ENCODE measurements at regions not wholly inside any gene's neighbourhood (a gene's known extent, or its start where the extent isn't known, plus 50 kb on each side); places are given as distances from the start of the nearest gene placed in this dataset.

GRCh38 chr7:12768948-12769347, 81.5 kb downstream of the ARL4A start:
- POLR2A ChIA-PET (ENCODE audit: unreplicated experiment), result no interaction called here
- Histone ChIP-seq H3K9me3 (ENCODE audit: insufficient read depth, low read depth) (no peaks in the 10 kb centered on the region), H3K36me3 (ENCODE audit: low read depth) (no peaks in the 10 kb centered on the region), H3K4me2 (no peak overlapping the region), H4K20me1 (ENCODE audit: insufficient read depth) (no peaks in the 10 kb centered on the region), H3K4me1 (replicated peaks; ENCODE audit: insufficient read depth) (no peaks in the 10 kb centered on the region), H3K79me2 (ENCODE audit: low read depth) (no peaks in the 10 kb centered on the region), H3K27me3 (ENCODE audit: insufficient read depth, low read depth) (no peaks in the 10 kb centered on the region), H2AFZ (no peak overlapping the region), H3K4me3 (no peak overlapping the region), H3K9me2 (ENCODE audit: insufficient read depth) (no peaks in the 10 kb centered on the region), H3K27ac (no peak overlapping the region), H3F3A (ENCODE audit: insufficient read depth, low read depth) (no peaks in the 10 kb centered on the region)
- BruUV-seq (replicated peaks), result no TSS peak
- no peak for DNase-seq
- no peak for TF ChIP-seq EZH2 (IDR thresholded peaks at IDR 0.05; ENCODE audit: low read depth)
- TF ChIP-seq, protein P1, sequence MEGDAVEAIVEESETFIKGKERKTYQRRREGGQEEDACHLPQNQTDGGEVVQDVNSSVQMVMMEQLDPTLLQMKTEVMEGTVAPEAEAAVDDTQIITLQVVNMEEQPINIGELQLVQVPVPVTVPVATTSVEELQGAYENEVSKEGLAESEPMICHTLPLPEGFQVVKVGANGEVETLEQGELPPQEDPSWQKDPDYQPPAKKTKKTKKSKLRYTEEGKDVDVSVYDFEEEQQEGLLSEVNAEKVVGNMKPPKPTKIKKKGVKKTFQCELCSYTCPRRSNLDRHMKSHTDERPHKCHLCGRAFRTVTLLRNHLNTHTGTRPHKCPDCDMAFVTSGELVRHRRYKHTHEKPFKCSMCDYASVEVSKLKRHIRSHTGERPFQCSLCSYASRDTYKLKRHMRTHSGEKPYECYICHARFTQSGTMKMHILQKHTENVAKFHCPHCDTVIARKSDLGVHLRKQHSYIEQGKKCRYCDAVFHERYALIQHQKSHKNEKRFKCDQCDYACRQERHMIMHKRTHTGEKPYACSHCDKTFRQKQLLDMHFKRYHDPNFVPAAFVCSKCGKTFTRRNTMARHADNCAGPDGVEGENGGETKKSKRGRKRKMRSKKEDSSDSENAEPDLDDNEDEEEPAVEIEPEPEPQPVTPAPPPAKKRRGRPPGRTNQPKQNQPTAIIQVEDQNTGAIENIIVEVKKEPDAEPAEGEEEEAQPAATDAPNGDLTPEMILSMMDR (conservative IDR thresholded peaks at IDR 0.05), result no peak
- intact Hi-C loops (cut with micrococcal nuclease; ENCODE audit: unreplicated experiment), result no loop called here
- CTCF ChIA-PET, result interaction anchor here (0.6 kb wide), 2 partner anchors 25 to 1493 kb away, joined by 3 to 11 read pairs; no protein-coding TSS in a partner anchor

- H3K27me3 ChIP-seq (ENCODE audit: insufficient read depth, low read depth), result no peaks in the 10 kb centered on the region
- H3K36me3 ChIP-seq (ENCODE audit: low read depth), result no peaks in the 10 kb centered on the region
- H3K27ac ChIP-seq, result no peak overlapping the region
- peak in 1 of 2 experiments; percentile 49 for DNase-seq
- no peak overlapping the region for H3K4me2 ChIP-seq
- H3K9me2 ChIP-seq (ENCODE audit: insufficient read depth), result no peaks in the 10 kb centered on the region
- H4K20me1 ChIP-seq (ENCODE audit: insufficient read depth), result no peaks in the 10 kb centered on the region
- no peaks in the 10 kb centered on the region for H3K79me2 ChIP-seq (ENCODE audit: low read depth)
- no peaks in the 10 kb centered on the region for H3F3A ChIP-seq (ENCODE audit: insufficient read depth, low read depth)
- BruUV-seq (replicated peaks), result no TSS peak
- TF ChIP-seq, protein P1 (conservative IDR thresholded peaks at IDR 0.05), result no peak
- TF ChIP-seq EZH2 (IDR thresholded peaks at IDR 0.05; ENCODE audit: low read depth), result no peak
- ChIA-PET CTCF (no interaction called here), POLR2A (ENCODE audit: unreplicated experiment) (no interaction called here)
- H3K9me3 ChIP-seq (ENCODE audit: insufficient read depth, low read depth), result no peaks in the 10 kb centered on the region
- no peak overlapping the region for H2AFZ ChIP-seq
- intact Hi-C loops (cut with micrococcal nuclease; ENCODE audit: unreplicated experiment), result no loop called here
- H3K4me3 ChIP-seq, result no peak overlapping the region
- H3K4me1 ChIP-seq (replicated peaks; ENCODE audit: insufficient read depth), result no peaks in the 10 kb centered on the region
Observed at GRCh38 chr7:12769444-12769843, 82.0 kb downstream of the ARL4A start.

GRCh38 chr7:12770227-12770975, 83.0 kb downstream of the ARL4A start:
- intact Hi-C loops (cut with micrococcal nuclease; ENCODE audit: unreplicated experiment), result no loop called here
- Histone ChIP-seq H3K79me2 (ENCODE audit: low read depth) (no peaks in the 10 kb centered on the region), H3K9me2 (ENCODE audit: insufficient read depth) (no peaks in the 10 kb centered on the region), H3K9me3 (ENCODE audit: insufficient read depth, low read depth) (no peaks in the 10 kb centered on the region), H3K27ac (no peak overlapping the region), H3K4me3 (no peak overlapping the region), H3F3A (ENCODE audit: insufficient read depth, low read depth) (no peaks in the 10 kb centered on the region), H3K4me1 (replicated peaks; ENCODE audit: insufficient read depth) (no peaks in the 10 kb centered on the region), H3K36me3 (ENCODE audit: low read depth) (no peaks in the 10 kb centered on the region), H3K4me2 (no peak overlapping the region), H3K27me3 (ENCODE audit: insufficient read depth, low read depth) (no peaks in the 10 kb centered on the region), H2AFZ (no peak overlapping the region), H4K20me1 (ENCODE audit: insufficient read depth) (no peaks in the 10 kb centered on the region)
- POLR2A ChIA-PET (ENCODE audit: unreplicated experiment), result no interaction called here
- BruUV-seq (replicated peaks), result no TSS peak
- TF ChIP-seq, protein P1 (conservative IDR thresholded peaks at IDR 0.05), result no peak
- no peak for TF ChIP-seq EZH2 (IDR thresholded peaks at IDR 0.05; ENCODE audit: low read depth)
- DNase-seq, result no peak
- CTCF ChIA-PET, result no interaction called here

All from PC-9 (cell line).